ENCODE measurements at regions not wholly inside any gene's neighbourhood (a gene's known extent, or its start where the extent isn't known, plus 50 kb on each side); places are given as distances from the start of the nearest gene placed in this dataset.

GRCh38 chr17:69958063-69958462 lies 117.0 kb upstream of the KCNJ16 start:
- no peak for TF ChIP-seq KLF6 (CRISPR knock-in tag; IDR thresholded peaks at IDR 0.05; ENCODE audit: borderline replicate concordance)
- TF ChIP-seq NONO (IDR thresholded peaks at IDR 0.05; ENCODE audit: low read depth in 2 of 2, low read length in 1 of 2) = no peak
- TF ChIP-seq CTCF (IDR thresholded peaks at IDR 0.05 in 2 of 3, conservative IDR thresholded peaks at IDR 0.05 in 1 of 3; ENCODE audit: insufficient read depth in 2 of 3, low read depth in 1 of 3, low read length in 3 of 3) = no peak
- TF ChIP-seq RNF219 (CRISPR knock-in tag; IDR thresholded peaks at IDR 0.05) = no peak
- TF ChIP-seq ZNF232 (CRISPR knock-in tag; IDR thresholded peaks at IDR 0.05) = no peak

Data from K562 (cell line).